ENCODE measurements at regions not wholly inside any gene's neighbourhood (a gene's known extent, or its start where the extent isn't known, plus 50 kb on each side); places are given as distances from the start of the nearest gene placed in this dataset.

GRCh38 chr3:102595057-102595456 is 160.2 kb downstream of the ZPLD1 start (continued):
- TF ChIP-seq NANOG (IDR thresholded peaks at IDR 0.05; ENCODE audit: insufficient read depth, low read depth, low read length, poor library complexity, severe bottlenecking) = no peak
- TF ChIP-seq CEBPB (IDR thresholded peaks at IDR 0.05; ENCODE audit: low read depth, low read length) = no peak
- TF ChIP-seq POLR2A (IDR thresholded peaks at IDR 0.05; ENCODE audit: control extremely low read depth in 1 of 2, low read depth in 2 of 2, low read length in 2 of 2) = no peak
- TF ChIP-seq HDAC2 (IDR thresholded peaks at IDR 0.05; ENCODE audit: borderline replicate concordance in 1 of 2, low read depth in 2 of 2, low read length in 2 of 2) = no peak
